Activated CD4-positive, CD25-positive, alpha-beta regulatory T cell treated with anti-CD3 and anti-CD28 coated beads, Interleukin-2, amount 50 U/mL, for 72 hours (primary cell): ENCODE measurements at regions not wholly inside any gene's neighbourhood (a gene's known extent, or its start where the extent isn't known, plus 50 kb on each side); places are given as distances from the start of the nearest gene placed in this dataset.
"Not testable (repeated sequence)": the region's sequence is repeated elsewhere in the genome, so short reads cannot be mapped to it uniquely, and the experiment has no call there.

Source experiments
- DNase-seq: peaks from one replicate; pipeline ENCODE4 v3.0.0; 2021

- DNase-seq = no peak
Measured at GRCh38 chrX:22538580-22538979, 265.9 kb downstream of the CBLL2 start.

GRCh38 chrX:22541926-22542325 is 269.2 kb downstream of the CBLL2 start:
- no peak for DNase-seq

- no peak for DNase-seq
Measured at GRCh38 chrX:22542641-22543040, 269.9 kb downstream of the CBLL2 start.

- DNase-seq = no peak
Measured at GRCh38 chrX:22559506-22559905, 286.8 kb downstream of the CBLL2 start.

GRCh38 chrX:22575161-22575845 is 302.6 kb downstream of the CBLL2 start:
- no peak for DNase-seq

GRCh38 chrX:22577181-22577580 is 304.5 kb downstream of the CBLL2 start:
- no peak for DNase-seq

- no peak for DNase-seq
Measured at GRCh38 chrX:22585831-22586230, 313.1 kb downstream of the CBLL2 start.

- DNase-seq = no peak
Measured at GRCh38 chrX:22589845-22590244, 317.1 kb downstream of the CBLL2 start.

- no peak for DNase-seq
Measured at GRCh38 chrX:22594766-22595165, 322.1 kb downstream of the CBLL2 start.

GRCh38 chrX:22603060-22603459 is 330.3 kb downstream of the CBLL2 start:
- no peak for DNase-seq

GRCh38 chrX:22609452-22609851 is 336.7 kb downstream of the CBLL2 start:
- DNase-seq = not testable (repeated sequence)

GRCh38 chrX:22616867-22617266 is 344.2 kb downstream of the CBLL2 start:
- no peak for DNase-seq

GRCh38 chrX:22627576-22627975 is 354.9 kb downstream of the CBLL2 start:
- DNase-seq = no peak

GRCh38 chrX:22628275-22628674 is 355.6 kb downstream of the CBLL2 start:
- DNase-seq = no peak

GRCh38 chrX:22629105-22629725 is 356.5 kb downstream of the CBLL2 start:
- no peak for DNase-seq

- no peak for DNase-seq
Measured at GRCh38 chrX:22634083-22634482, 361.4 kb downstream of the CBLL2 start.

- DNase-seq = no peak
Measured at GRCh38 chrX:22634751-22635150, 362.0 kb downstream of the CBLL2 start.

GRCh38 chrX:22648281-22648680 is 351.5 kb upstream of the DDX53 start:
- no peak for DNase-seq

GRCh38 chrX:22650691-22651090 is 349.1 kb upstream of the DDX53 start:
- no peak for DNase-seq

GRCh38 chrX:22652596-22652995 is 347.2 kb upstream of the DDX53 start:
- DNase-seq = no peak

GRCh38 chrX:22660756-22661155 is 339.0 kb upstream of the DDX53 start:
- no peak for DNase-seq

GRCh38 chrX:22662776-22663175 is 337.0 kb upstream of the DDX53 start:
- DNase-seq = no peak

GRCh38 chrX:22664826-22665225 is 334.9 kb upstream of the DDX53 start:
- no peak for DNase-seq

- DNase-seq = no peak
Measured at GRCh38 chrX:22665818-22666217, 333.9 kb upstream of the DDX53 start.

GRCh38 chrX:22666441-22666840 is 333.3 kb upstream of the DDX53 start:
- DNase-seq = no peak
